HepG2 (cell line): ENCODE measurements at regions not wholly inside any gene's neighbourhood (a gene's known extent, or its start where the extent isn't known, plus 50 kb on each side); places are given as distances from the start of the nearest gene placed in this dataset.

ENCODE experiments used
- ATAC-seq: fragments of 200-7000 bp; cut with Tn5 transposase; 3 replicates; pipeline ENCODE4 v1.9.1; 2020; ENCODE audit warnings: mild to moderate bottlenecking, moderate library complexity
- BruUV-seq: library from RNA; stranded (reverse); fragments of 400-500 nt; replicated peaks from 2 replicates; lab custom pipeline; 2021; lab: Mats Ljungman, UMichigan
- CTCF ChIA-PET: fragments of 300-600 bp; formaldehyde crosslinking; extraction: SDS; loops from one replicate; lab custom pipeline; 2021; ENCODE audit warnings: low total read pairs, inconsistent platforms, low intra/inter-chr PET ratio; lab: Yijun Ruan, JAX
- POLR2A ChIA-PET: fragments of 350-600 bp; sonication (Branson Sonifier 250); formaldehyde crosslinking; loops from one replicate; lab custom pipeline; 2020; ENCODE audit warnings: antibody characterized with exemption, inconsistent platforms; lab: Yijun Ruan, JAX
- DNase-seq: peaks from one replicate; pipeline ENCODE4 v3.0.0-alpha.2; 2015; ENCODE audit warnings: low spot score
- FAIRE-seq: peaks from 3 replicates; lab custom pipeline; 2011; peaks lifted over from hg19 to GRCh38; lab: Jason Lieb, UNC
- H2AFZ ChIP-seq: one replicate; pipeline ENCODE4 v1.6.1; 2011; ENCODE audit warnings: low read length, inconsistent platforms
- H3K27ac ChIP-seq: fragments of 300-600 bp; 3 replicates; pipeline ENCODE4 v1.8.0; 2011; ENCODE audit warnings: mixed run types, mild to moderate bottlenecking, mixed read lengths, low read length, inconsistent platforms; ENCODE audit not compliant: insufficient read depth; ENCODE audit errors: extremely low read length
- H3K27me3 ChIP-seq, 2 experiments: fragments of 200-600 bp in 1 of 2; 2 replicates in 1 of 2; 3 replicates in 1 of 2; pipeline versions ENCODE4 v1.6.0 to v1.8.0; 2011; ENCODE audit warnings: low read length in 2 of 2, mild to moderate bottlenecking in 2 of 2, moderate library complexity in 2 of 2, inconsistent platforms in 1 of 2; ENCODE audit not compliant: insufficient read depth in 2 of 2, control insufficient read depth in 1 of 2
- H3K36me3 ChIP-seq, 2 experiments: fragments of 200-600 bp in 1 of 2; replicated peaks in 1 of 2; 2 replicates in 1 of 2; 3 replicates in 1 of 2; pipeline versions ENCODE4 v1.5.1 to v1.8.0; 2011; ENCODE audit warnings: low read length in 2 of 2, inconsistent platforms in 1 of 2; ENCODE audit not compliant: insufficient read depth in 2 of 2, control insufficient read depth in 1 of 2
- H3K4me1 ChIP-seq: 2 replicates; pipeline ENCODE4 v1.5.1; 2012; ENCODE audit warnings: low read length, inconsistent platforms; ENCODE audit not compliant: insufficient read depth
- H3K4me2 ChIP-seq: 2 replicates; pipeline ENCODE4 v1.6.0; 2011; ENCODE audit warnings: low read depth, low read length, inconsistent platforms
- H3K4me3 ChIP-seq, 3 experiments: fragments of 200-600 bp in 1 of 3; sonication (generic), shearing (Covaris generic) in 1 of 3; replicated peaks in 1 of 3; 2 replicates each; pipeline ENCODE4 v1.5.1; 2011 to 2016; ENCODE audit warnings: low read length in 3 of 3, inconsistent platforms in 2 of 3, low read depth in 2 of 3, mild to moderate bottlenecking in 2 of 3, control low read depth in 1 of 3, mixed read lengths in 1 of 3; ENCODE audit not compliant: insufficient read depth in 1 of 3
- H3K79me2 ChIP-seq: one replicate; pipeline ENCODE4 v1.6.1; 2011; ENCODE audit warnings: low read length, inconsistent platforms; ENCODE audit not compliant: insufficient read depth
- H3K9ac ChIP-seq: 2 replicates; pipeline ENCODE4 v1.6.0; 2011; ENCODE audit warnings: mild to moderate bottlenecking, low read depth, low read length, inconsistent platforms; ENCODE audit not compliant: insufficient read depth
- H3K9me3 ChIP-seq: 2 replicates; pipeline ENCODE4 v1.5.1; 2012; ENCODE audit warnings: mild to moderate bottlenecking, low read length
- H4K20me1 ChIP-seq: 2 replicates; pipeline ENCODE4 v1.6.0; 2011; ENCODE audit warnings: inconsistent platforms, mild to moderate bottlenecking, low read length, moderate library complexity; ENCODE audit not compliant: insufficient read depth
- BHLHE40 ChIP-seq: IDR thresholded peaks from 2 replicates; pipeline ENCODE4 v1.6.1; 2011; ENCODE audit warnings: low read length, improper control_type of control experiment
- BORCS8-MEF2B ChIP-seq: sonication (generic); formaldehyde crosslinking; IDR thresholded peaks from 2 replicates; pipeline ENCODE4 v1.8.0; 2022; ENCODE audit warnings: mild to moderate bottlenecking, missing genetic modification reagents
- CC2D1A ChIP-seq: sonication (generic); formaldehyde crosslinking; IDR thresholded peaks from 2 replicates; pipeline ENCODE4 v1.8.1; 2023; ENCODE audit warnings: mild to moderate bottlenecking, missing genetic modification reagents
- HNF4G ChIP-seq, 2 experiments: sonication (generic) in 1 of 2; formaldehyde crosslinking in 1 of 2; IDR thresholded peaks; 2 replicates each; pipeline versions ENCODE4 v1.4.0 to v1.6.1; 2011 to 2020; ENCODE audit warnings: borderline replicate concordance in 2 of 2, low read depth in 2 of 2, mild to moderate bottlenecking in 2 of 2, low read length in 1 of 2, missing genetic modification reagents in 1 of 2, moderate library complexity in 1 of 2
- KLF12 ChIP-seq: sonication (generic); formaldehyde crosslinking; IDR thresholded peaks from 2 replicates; pipeline ENCODE4 v1.4.0; 2020; ENCODE audit warnings: missing genetic modification reagents, borderline replicate concordance
- MBNL3 ChIP-seq: fragments of 250-450 bp; sonication (Bioruptor Pico); conservative IDR thresholded peaks from 2 replicates; pipeline ENCODE4 v1.8.0; 2022; ENCODE audit warnings: mild to moderate bottlenecking, inconsistent platforms
- NFKBIZ ChIP-seq: IDR thresholded peaks from 2 replicates; pipeline ENCODE4 v1.6.1; 2018; ENCODE audit warnings: missing genetic modification reagents, missing compliant biosample characterization
- NFYC ChIP-seq: IDR thresholded peaks from 2 replicates; pipeline ENCODE4 v1.6.1; 2016; ENCODE audit warnings: missing genetic modification reagents, missing compliant biosample characterization
- RBAK ChIP-seq: sonication (generic); formaldehyde crosslinking; IDR thresholded peaks from 2 replicates; pipeline ENCODE4 v1.5.1; 2020; ENCODE audit warnings: mild to moderate bottlenecking, missing genetic modification reagents
- SAP130 ChIP-seq: IDR thresholded peaks from 2 replicates; pipeline ENCODE4 v1.6.1; 2016; ENCODE audit warnings: low read depth
- ZNF230 ChIP-seq: sonication (generic); formaldehyde crosslinking; IDR thresholded peaks from 2 replicates; pipeline ENCODE4 v1.4.0; 2020; ENCODE audit warnings: mild to moderate bottlenecking, missing genetic modification reagents
- ZNF562 ChIP-seq: sonication (generic); formaldehyde crosslinking; IDR thresholded peaks from 2 replicates; pipeline ENCODE4 v1.8.0; 2022; ENCODE audit warnings: missing genetic modification reagents, borderline replicate concordance
- ZNF564 ChIP-seq: sonication (generic); formaldehyde crosslinking; IDR thresholded peaks from 2 replicates; pipeline ENCODE4 v1.8.1; 2023; ENCODE audit warnings: mild to moderate bottlenecking, missing genetic modification reagents
- ZNF652 ChIP-seq: IDR thresholded peaks from 2 replicates; pipeline ENCODE4 v1.6.1; 2016; ENCODE audit warnings: low read depth, borderline replicate concordance
- WGBS: methylation state at CpG from one replicate; pipeline ENCODE4 v1.1.6; 2017; ENCODE audit warnings: low lambda C conversion rate; 5-methylcytosine and 5-hydroxymethylcytosine counted together
- in situ Hi-C: cut with HindIII; loops from 2 replicates; pipeline ENCODE4 v1.10.0; 2017; ENCODE audit warnings: low pct_unique_long_range_greater_than_20kb; ENCODE audit not compliant: extremely low pct_ligation_motif_present
- intact Hi-C: fragments of 100-400 bp; cut with micrococcal nuclease; formaldehyde crosslinking; loops from one replicate; pipeline ENCODE4 v1.10.0; 2022; ENCODE audit not compliant: unreplicated experiment

- TF ChIP-seq ZNF652 (CRISPR knock-in tag): no peak
- no peak for TF ChIP-seq CC2D1A
- no peak for TF ChIP-seq RBAK (CRISPR knock-in tag)
- TF ChIP-seq MBNL3 (CRISPR knock-in tag): no peak
- TF ChIP-seq NFYC (CRISPR knock-in tag): no peak
- TF ChIP-seq BORCS8-MEF2B (CRISPR knock-in tag): no peak
- no peak for TF ChIP-seq BHLHE40
- no peak for TF ChIP-seq HNF4G (IDR thresholded peaks at IDR 0.05; ENCODE audit: borderline replicate concordance, low read depth, low read length)
- no peak for TF ChIP-seq HNF4G (CRISPR knock-in tag; IDR thresholded peaks at IDR 0.05; ENCODE audit: borderline replicate concordance, low read depth)
Observed at GRCh38 chr10:105990529-105990928, 1174.0 kb downstream of the SORCS1 start (continued).

DNA sequence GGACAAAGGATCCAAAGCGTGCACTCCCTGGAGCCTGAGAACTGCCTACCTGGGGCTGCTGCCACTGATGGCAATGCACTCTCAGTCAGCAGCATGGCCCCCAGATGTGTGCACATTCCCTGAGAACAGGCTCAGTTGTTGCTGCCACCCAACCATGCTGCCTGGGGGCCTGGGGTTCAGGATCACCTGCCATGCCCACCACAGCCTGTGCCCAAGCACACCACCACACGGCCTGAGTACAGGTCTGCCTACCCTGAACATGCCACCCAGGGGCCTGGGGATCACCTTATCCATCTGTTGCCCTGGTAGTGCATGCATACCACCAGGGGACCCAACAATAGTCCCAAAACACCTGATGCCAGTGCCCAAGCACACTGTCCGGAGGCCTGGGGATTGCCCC, 1174.5 kb downstream of the SORCS1 start:
- H4K20me1 ChIP-seq: no peaks in the 10 kb centered on the region
- H3K9ac ChIP-seq: no peak overlapping the region

More for the DNA sequence above, 1174.5 kb downstream of the SORCS1 start:
- H3K27ac ChIP-seq: no peak overlapping the region
- peaks cover 86% of the 10 kb centered on the region for H3K9me3 ChIP-seq
- FAIRE-seq (no peak), ATAC-seq (no peak), DNase-seq (no peak)
- ChIA-PET CTCF (no interaction called here), POLR2A (no interaction called here)
- in situ Hi-C loops (no loop called here), intact Hi-C loops (no loop called here)
- no peaks in the 10 kb centered on the region for H3K79me2 ChIP-seq
- H3K36me3 ChIP-seq: no peaks in the 10 kb centered on the region
- no peaks in the 10 kb centered on the region; a peak in 1 of 5 replicates for H3K27me3 ChIP-seq
- H3K4me1 ChIP-seq: no peaks in the 10 kb centered on the region
- H2AFZ ChIP-seq: no peak overlapping the region
- TF ChIP-seq ZNF230 (CRISPR knock-in tag) (no peak), ZNF564 (CRISPR knock-in tag) (no peak), ZNF562 (CRISPR knock-in tag) (no peak), SAP130 (CRISPR knock-in tag) (no peak), KLF12 (CRISPR knock-in tag) (no peak), RBAK (CRISPR knock-in tag) (no peak), NFKBIZ (CRISPR knock-in tag) (no peak)
- whole genome bisulfite sequencing: 67% methylated on average over 1 of the region's 3 CpGs
- H3K4me3 ChIP-seq: no peak overlapping the region
- BruUV-seq: no TSS peak
- no peak overlapping the region for H3K4me2 ChIP-seq
